ENCODE measurements at regions not wholly inside any gene's neighbourhood (a gene's known extent, or its start where the extent isn't known, plus 50 kb on each side); places are given as distances from the start of the nearest gene placed in this dataset.

- TF ChIP-seq, protein P1, sequence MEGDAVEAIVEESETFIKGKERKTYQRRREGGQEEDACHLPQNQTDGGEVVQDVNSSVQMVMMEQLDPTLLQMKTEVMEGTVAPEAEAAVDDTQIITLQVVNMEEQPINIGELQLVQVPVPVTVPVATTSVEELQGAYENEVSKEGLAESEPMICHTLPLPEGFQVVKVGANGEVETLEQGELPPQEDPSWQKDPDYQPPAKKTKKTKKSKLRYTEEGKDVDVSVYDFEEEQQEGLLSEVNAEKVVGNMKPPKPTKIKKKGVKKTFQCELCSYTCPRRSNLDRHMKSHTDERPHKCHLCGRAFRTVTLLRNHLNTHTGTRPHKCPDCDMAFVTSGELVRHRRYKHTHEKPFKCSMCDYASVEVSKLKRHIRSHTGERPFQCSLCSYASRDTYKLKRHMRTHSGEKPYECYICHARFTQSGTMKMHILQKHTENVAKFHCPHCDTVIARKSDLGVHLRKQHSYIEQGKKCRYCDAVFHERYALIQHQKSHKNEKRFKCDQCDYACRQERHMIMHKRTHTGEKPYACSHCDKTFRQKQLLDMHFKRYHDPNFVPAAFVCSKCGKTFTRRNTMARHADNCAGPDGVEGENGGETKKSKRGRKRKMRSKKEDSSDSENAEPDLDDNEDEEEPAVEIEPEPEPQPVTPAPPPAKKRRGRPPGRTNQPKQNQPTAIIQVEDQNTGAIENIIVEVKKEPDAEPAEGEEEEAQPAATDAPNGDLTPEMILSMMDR (IDR thresholded peaks at IDR 0.05): no peak
- TF ChIP-seq POLR2A (IDR thresholded peaks at IDR 0.05): no peak
- no peak for TF ChIP-seq POLR2AphosphoS5 (IDR thresholded peaks at IDR 0.05)
Measured at GRCh38 chr5:30100929-30101328, 1092.6 kb upstream of the CDH6 start.
